A549 (cell line): ENCODE measurements at regions not wholly inside any gene's neighbourhood (a gene's known extent, or its start where the extent isn't known, plus 50 kb on each side); places are given as distances from the start of the nearest gene placed in this dataset.

ENCODE experiments used
- ATAC-seq, 2 experiments: fragments of 200-7000 bp in 1 of 2; fragments of >200 bp in 1 of 2; cut with Nextera tagmentation in 1 of 2; cut with Tn5 transposase in 1 of 2; 3 replicates each; pipeline versions ENCODE4 v1.8.0 to v1.9.1; 2018 to 2020; ENCODE audit warnings: mild to moderate bottlenecking in 1 of 2, moderate library complexity in 1 of 2
- CTCF ChIA-PET: fragments of 300-600 bp; sonication (Branson Sonifier 250); formaldehyde crosslinking; extraction: SDS; loops from one replicate; lab custom pipeline; 2021; ENCODE audit warnings: antibody characterized with exemption, inconsistent platforms; lab: Yijun Ruan, JAX
- POLR2A ChIA-PET: fragments of 350-600 bp; formaldehyde crosslinking; extraction: SDS; loops from one replicate; lab custom pipeline; 2021; ENCODE audit warnings: antibody characterized with exemption, inconsistent platforms; lab: Yijun Ruan, JAX
- DNase-seq, 2 experiments: peaks; one replicate each; pipeline versions ENCODE4 v3.0.0 to v3.0.0-alpha.2; 2011 to 2016; ENCODE audit warnings: low read depth in 1 of 2, low spot score in 1 of 2
- FAIRE-seq: peaks from 2 replicates; lab custom pipeline; 2011; peaks lifted over from hg19 to GRCh38; lab: Jason Lieb, UNC
- H3K27ac ChIP-seq, 2 experiments: fragments of >200 bp; sonication (Bioruptor Twin); formaldehyde crosslinking; 3 replicates each; pipeline ENCODE4 v1.5.1; 2016 to 2017
- H3K4me1 ChIP-seq: fragments of >200 bp; sonication (Bioruptor Twin); formaldehyde crosslinking; 3 replicates; pipeline ENCODE4 v1.6.1; 2016
- H3K4me2 ChIP-seq: fragments of >200 bp; sonication (Bioruptor Twin); formaldehyde crosslinking; 3 replicates; pipeline ENCODE4 v1.6.1; 2016
- H3K4me3 ChIP-seq: fragments of >200 bp; sonication (Bioruptor Twin); formaldehyde crosslinking; 3 replicates; pipeline ENCODE4 v1.5.1; 2016
- H3K9me3 ChIP-seq: fragments of >200 bp; sonication (Bioruptor Twin); formaldehyde crosslinking; 3 replicates; pipeline ENCODE4 v1.6.1; 2016
- CHD4 ChIP-seq: fragments of 200-600 bp; sonication (generic); IDR thresholded peaks from 2 replicates; pipeline ENCODE4 v1.6.1; 2016; ENCODE audit warnings: antibody characterized with exemption, mild to moderate bottlenecking, borderline replicate concordance
- CTCF ChIP-seq: fragments of >200 bp; sonication (Bioruptor Twin); formaldehyde crosslinking; IDR thresholded peaks from 3 replicates; pipeline ENCODE4 v1.5.1; 2016
- EHMT2 ChIP-seq: fragments of 200-600 bp; sonication (generic); IDR thresholded peaks from 2 replicates; pipeline ENCODE4 v1.6.1; 2016; ENCODE audit warnings: antibody characterized with exemption, low read depth, mild to moderate bottlenecking, moderate library complexity
- ELK1 ChIP-seq: fragments of 150-350 bp; IDR thresholded peaks from 2 replicates; pipeline ENCODE4 v1.6.1; 2014; ENCODE audit warnings: low read depth, mild to moderate bottlenecking, low read length
- EP300 ChIP-seq, 2 experiments: fragments of >200 bp; sonication (Bioruptor Twin); formaldehyde crosslinking; IDR thresholded peaks; 2 replicates in 1 of 2; 3 replicates in 1 of 2; pipeline ENCODE4 v1.6.1; 2016 to 2017
- ESRRA ChIP-seq: fragments of 150-350 bp; IDR thresholded peaks from 2 replicates; pipeline ENCODE4 v1.6.1; 2014; ENCODE audit warnings: mild to moderate bottlenecking, low read length, borderline replicate concordance
- FOSL2 ChIP-seq, 2 experiments: fragments of 450-650 bp in 1 of 2; fragments of >200 bp in 1 of 2; sonication (Bioruptor Twin) in 1 of 2; formaldehyde crosslinking; IDR thresholded peaks; 2 replicates each; pipeline versions ENCODE4 v1.5.0 to v1.6.1; 2016 to 2020; ENCODE audit warnings: mild to moderate bottlenecking in 1 of 2, moderate library complexity in 1 of 2
- FOXS1 ChIP-seq: fragments of 250-450 bp; sonication (Bioruptor Pico); IDR thresholded peaks from 2 replicates; pipeline ENCODE4 v1.5.0; 2020; ENCODE audit warnings: mild to moderate bottlenecking, moderate library complexity
- HES2 ChIP-seq: fragments of >200 bp; sonication (Bioruptor Twin); formaldehyde crosslinking; IDR thresholded peaks from 2 replicates; pipeline ENCODE4 v1.6.1; 2016
- HOXA7 ChIP-seq: fragments of 250-450 bp; sonication (Bioruptor Pico); IDR thresholded peaks from 2 replicates; pipeline ENCODE4 v1.5.0; 2020; ENCODE audit warnings: mild to moderate bottlenecking, moderate library complexity
- JUNB ChIP-seq: fragments of >200 bp; sonication (Bioruptor Twin); formaldehyde crosslinking; IDR thresholded peaks from 2 replicates; pipeline ENCODE4 v1.6.1; 2016
- MAZ ChIP-seq: fragments of 150-350 bp; IDR thresholded peaks from 2 replicates; pipeline ENCODE4 v1.6.1; 2014; ENCODE audit warnings: antibody characterized with exemption, low read depth, low read length, borderline replicate concordance
- NFE2L2 ChIP-seq: fragments of 150-350 bp; conservative IDR thresholded peaks from 2 replicates; pipeline ENCODE4 v1.6.1; 2014; ENCODE audit warnings: low read length
- NPAS2 ChIP-seq: fragments of 250-450 bp; sonication (Bioruptor Pico); IDR thresholded peaks from 2 replicates; pipeline ENCODE4 v1.8.0; 2022; ENCODE audit warnings: mild to moderate bottlenecking, moderate library complexity, borderline replicate concordance
- POLR2A ChIP-seq: IDR thresholded peaks from 2 replicates; pipeline ENCODE4 v1.6.1; 2012; ENCODE audit warnings: mild to moderate bottlenecking, low read length
- POLR2AphosphoS2 ChIP-seq: conservative IDR thresholded peaks from 2 replicates; pipeline ENCODE4 v1.6.1; 2012; ENCODE audit warnings: low read length, improper control_type of control experiment, inconsistent platforms
- RAD21 ChIP-seq, 2 experiments: fragments of >200 bp in 1 of 2; sonication (Bioruptor Twin) in 1 of 2; formaldehyde crosslinking in 1 of 2; IDR thresholded peaks in 1 of 2; conservative IDR thresholded peaks in 1 of 2; 2 replicates in 1 of 2; 3 replicates in 1 of 2; pipeline ENCODE4 v1.6.1; 2012 to 2018; ENCODE audit warnings: inconsistent platforms in 1 of 2
- RARB ChIP-seq: fragments of 250-450 bp; sonication (Bioruptor Pico); IDR thresholded peaks from 2 replicates; pipeline ENCODE4 v1.8.0; 2021; ENCODE audit warnings: mild to moderate bottlenecking, moderate library complexity
- REST ChIP-seq: fragments of 200-600 bp; sonication (generic); IDR thresholded peaks from 2 replicates; pipeline ENCODE4 v1.6.1; 2016; ENCODE audit warnings: antibody characterized with exemption, mild to moderate bottlenecking, moderate library complexity
- RNF2 ChIP-seq: fragments of 200-600 bp; sonication (generic); IDR thresholded peaks from 2 replicates; pipeline ENCODE4 v1.6.1; 2016; ENCODE audit warnings: low read depth, mild to moderate bottlenecking, antibody characterized with exemption, moderate library complexity, borderline replicate concordance
- SREBF2 ChIP-seq: fragments of 450-650 bp; IDR thresholded peaks from 2 replicates; pipeline ENCODE4 v1.6.1; 2014; ENCODE audit warnings: mild to moderate bottlenecking, moderate library complexity
- TP53 ChIP-seq: fragments of 250-450 bp; sonication (Bioruptor Pico); IDR thresholded peaks from 2 replicates; pipeline ENCODE4 v1.5.0; 2021; ENCODE audit warnings: mild to moderate bottlenecking, moderate library complexity
- USF2 ChIP-seq: fragments of 450-650 bp; IDR thresholded peaks from 2 replicates; pipeline ENCODE4 v1.6.1; 2014; ENCODE audit warnings: antibody characterized with exemption
- ZC3H11A ChIP-seq: fragments of 450-650 bp; IDR thresholded peaks from 2 replicates; pipeline ENCODE4 v1.6.1; 2014; ENCODE audit warnings: antibody characterized with exemption, mild to moderate bottlenecking
- ZFP36 ChIP-seq: fragments of 450-650 bp; IDR thresholded peaks from 2 replicates; pipeline ENCODE4 v1.6.1; 2014; ENCODE audit warnings: borderline replicate concordance; ENCODE audit not compliant: partially characterized antibody
- ZNF302 ChIP-seq: fragments of 250-450 bp; sonication (Bioruptor Pico); IDR thresholded peaks from 2 replicates; pipeline ENCODE4 v1.9.0; 2021; ENCODE audit warnings: inconsistent platforms, mild to moderate bottlenecking, moderate library complexity
- WGBS: methylation state at CpG from one replicate; pipeline ENCODE4 v1.1.6; 2017; ENCODE audit errors: missing lambda C conversion rate; 5-methylcytosine and 5-hydroxymethylcytosine counted together

- ATAC-seq (no peak), DNase-seq (no peak), FAIRE-seq (no peak)
- peaks cover 11% of the 10 kb centered on the region; the same call in 2 of the 3 replicates for H3K9me3 ChIP-seq
- H3K27ac ChIP-seq = no peak overlapping the region
- no peak for TF ChIP-seq CTCF
- TF ChIP-seq ZNF302 (CRISPR knock-in tag) = no peak
- TF ChIP-seq FOXS1 (CRISPR knock-in tag) = no peak
- no peak for TF ChIP-seq ZFP36
- TF ChIP-seq CHD4 = no peak
- TF ChIP-seq EHMT2 = no peak
- TF ChIP-seq MAZ = no peak
- no peak for TF ChIP-seq USF2
- no peak for TF ChIP-seq RNF2
- TF ChIP-seq JUNB = no peak
- 64% methylated on average over 2 of the region's 2 CpGs for WGBS
- peaks cover 4% of the 10 kb centered on the region; the same call in 1 of the 3 replicates for H3K4me1 ChIP-seq
- ChIA-PET CTCF (no interaction called here), POLR2A (no interaction called here)
- no peak overlapping the region for H3K4me2 ChIP-seq
- no peak overlapping the region for H3K4me3 ChIP-seq
Measured at GRCh38 chr5:29150840-29151239, 2042.6 kb upstream of the CDH6 start.

GRCh38 chr5:29148581-29148980 lies 2044.9 kb upstream of the CDH6 start:
- ATAC-seq (no peak), FAIRE-seq (no peak), DNase-seq (no peak)
- no peak overlapping the region for H3K4me3 ChIP-seq
- no peak overlapping the region for H3K4me2 ChIP-seq
- H3K4me1 ChIP-seq = peaks cover 4% of the 10 kb centered on the region; the same call in 1 of the 3 replicates
- peaks cover 11% of the 10 kb centered on the region; the same call in 2 of the 3 replicates for H3K9me3 ChIP-seq
- TF ChIP-seq ELK1 (no peak), JUNB (no peak), HES2 (no peak), HOXA7 (CRISPR knock-in tag) (no peak), RNF2 (no peak), POLR2A (no peak), EP300 (IDR thresholded peaks at IDR 0.05) (no peak)
- 58% methylated on average over 2 of the region's 2 CpGs for WGBS
- ChIA-PET POLR2A (no interaction called here), CTCF (no interaction called here)
- no peak overlapping the region for H3K27ac ChIP-seq

- Histone ChIP-seq H3K4me1 (peaks cover 4% of the 10 kb centered on the region; the same call in 1 of the 3 replicates), H3K4me2 (no peak overlapping the region), H3K9me3 (peaks cover 11% of the 10 kb centered on the region; the same call in 2 of the 3 replicates), H3K27ac (no peak overlapping the region), H3K4me3 (no peak overlapping the region)
- FAIRE-seq (no peak), DNase-seq (no peak), ATAC-seq (no peak)
- CTCF ChIA-PET = no interaction called here
- 47% methylated on average over 3 of the region's 3 CpGs for WGBS
- POLR2A ChIA-PET = no interaction called here
- TF ChIP-seq NFE2L2 (no peak), RAD21 (conservative IDR thresholded peaks at IDR 0.05 in 1 of 2, IDR thresholded peaks at IDR 0.05 in 1 of 2) (no peak), EHMT2 (no peak), FOXS1 (CRISPR knock-in tag) (no peak), POLR2AphosphoS2 (no peak), USF2 (no peak), RARB (CRISPR knock-in tag) (no peak), TP53 (no peak), ZC3H11A (no peak), REST (no peak), FOSL2 (IDR thresholded peaks at IDR 0.05) (no peak), FOSL2 (CRISPR knock-in tag; IDR thresholded peaks at IDR 0.05) (no peak), SREBF2 (no peak), ESRRA (no peak), EP300 (IDR thresholded peaks at IDR 0.05) (no peak), NPAS2 (CRISPR knock-in tag) (no peak)
Measured at GRCh38 chr5:29148073-29148472, 2045.4 kb upstream of the CDH6 start.
